ENCODE measurements at regions not wholly inside any gene's neighbourhood (a gene's known extent, or its start where the extent isn't known, plus 50 kb on each side); places are given as distances from the start of the nearest gene placed in this dataset.
"Not testable (repeated sequence)": the region's sequence is repeated elsewhere in the genome, so short reads cannot be mapped to it uniquely, and the experiment has no call there.

GRCh38 chr4:36613142-36613541 is 331.7 kb downstream of the DTHD1 start:
- TF ChIP-seq ZFP41 (tag by site-specific recombination; IDR thresholded peaks at IDR 0.05; ENCODE audit: borderline replicate concordance); MZF1 (tag by site-specific recombination; IDR thresholded peaks at IDR 0.05; ENCODE audit: borderline replicate concordance); CTCF (tag by site-specific recombination; IDR thresholded peaks at IDR 0.05): not testable (repeated sequence)

All from HEK293 (cell line).